ENCODE measurements at regions not wholly inside any gene's neighbourhood (a gene's known extent, or its start where the extent isn't known, plus 50 kb on each side); places are given as distances from the start of the nearest gene placed in this dataset.

DNA sequence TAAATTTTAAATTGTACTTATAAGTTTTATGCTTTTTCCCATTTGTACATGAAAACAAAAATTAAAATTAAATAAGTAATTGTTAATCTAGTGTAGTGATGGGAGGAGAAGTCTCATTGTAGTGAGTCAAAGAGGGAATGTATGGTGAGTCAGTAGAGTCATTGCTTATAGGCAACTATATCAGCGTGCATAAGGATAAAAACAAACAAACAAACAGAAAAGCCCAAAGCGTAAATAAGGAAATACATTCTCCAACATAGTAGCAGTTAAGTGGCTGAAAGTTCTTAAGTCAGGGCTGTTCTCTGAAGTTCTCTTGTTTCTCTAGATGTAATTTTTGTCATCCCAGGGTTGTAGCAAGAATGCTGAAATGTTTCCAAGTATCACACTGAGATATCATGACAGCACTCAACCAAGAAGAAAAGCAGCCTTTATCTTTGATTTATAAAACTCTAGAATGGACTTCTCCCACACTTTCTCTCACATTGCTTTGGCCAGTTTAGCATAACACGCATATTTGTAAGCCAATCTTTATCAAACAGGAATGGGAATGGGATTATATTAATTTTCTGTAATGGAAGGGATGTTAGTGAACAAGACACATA lies 184.1 kb upstream of the TP63 start:
- no peak for DNase-seq (ENCODE audit: extremely low read depth in 1 of 4, low spot score in 3 of 4)
- Histone ChIP-seq H3K36me3 (ENCODE audit: control insufficient read depth, insufficient read depth, low read length) (no peaks in the 10 kb centered on the region), H3K27ac (ENCODE audit: extremely low read depth, low read depth, low read length) (no peak overlapping the region), H4K20me1 (replicated peaks; ENCODE audit: control insufficient read depth, insufficient read depth, low read length) (no peaks in the 10 kb centered on the region), H3K4me3 (no peak overlapping the region), H2AFZ (ENCODE audit: low read depth, low read length) (no peak overlapping the region), H3K79me2 (ENCODE audit: control insufficient read depth, insufficient read depth, low read length) (no peaks in the 10 kb centered on the region), H3K9ac (ENCODE audit: insufficient read depth in 1 of 2, low read depth in 2 of 2, low read length in 2 of 2) (no peak overlapping the region), H3K9me3 (replicated peaks; ENCODE audit: control insufficient read depth, insufficient read depth, low read depth, low read length) (no peaks in the 10 kb centered on the region), H3K9me1 (ENCODE audit: control insufficient read depth, insufficient read depth, low read length) (no peaks in the 10 kb centered on the region), H3K27me3 (ENCODE audit: control insufficient read depth in 2 of 2, insufficient read depth in 2 of 2, low read length in 2 of 2) (no peaks in the 10 kb centered on the region), H3K4me2 (ENCODE audit: insufficient read depth, low read length) (no peak overlapping the region), H3K4me1 (replicated peaks in 1 of 2; ENCODE audit: control insufficient read depth in 2 of 2, insufficient read depth in 2 of 2, low read length in 2 of 2) (no peaks in the 10 kb centered on the region)
- in situ Hi-C loops (cut with MboI) = no loop called here
- no peak for FAIRE-seq
- BruUV-seq (replicated peaks) = no TSS peak
- WGBS (ENCODE audit: insufficient coverage, low coverage, missing lambda C conversion rate) = 4% methylated on average over 3 of the region's 3 CpGs
- TF ChIP-seq, protein P1, sequence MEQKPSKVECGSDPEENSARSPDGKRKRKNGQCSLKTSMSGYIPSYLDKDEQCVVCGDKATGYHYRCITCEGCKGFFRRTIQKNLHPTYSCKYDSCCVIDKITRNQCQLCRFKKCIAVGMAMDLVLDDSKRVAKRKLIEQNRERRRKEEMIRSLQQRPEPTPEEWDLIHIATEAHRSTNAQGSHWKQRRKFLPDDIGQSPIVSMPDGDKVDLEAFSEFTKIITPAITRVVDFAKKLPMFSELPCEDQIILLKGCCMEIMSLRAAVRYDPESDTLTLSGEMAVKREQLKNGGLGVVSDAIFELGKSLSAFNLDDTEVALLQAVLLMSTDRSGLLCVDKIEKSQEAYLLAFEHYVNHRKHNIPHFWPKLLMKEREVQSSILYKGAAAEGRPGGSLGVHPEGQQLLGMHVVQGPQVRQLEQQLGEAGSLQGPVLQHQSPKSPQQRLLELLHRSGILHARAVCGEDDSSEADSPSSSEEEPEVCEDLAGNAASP (IDR thresholded peaks at IDR 0.05) = no peak
- TF ChIP-seq, protein P2, sequence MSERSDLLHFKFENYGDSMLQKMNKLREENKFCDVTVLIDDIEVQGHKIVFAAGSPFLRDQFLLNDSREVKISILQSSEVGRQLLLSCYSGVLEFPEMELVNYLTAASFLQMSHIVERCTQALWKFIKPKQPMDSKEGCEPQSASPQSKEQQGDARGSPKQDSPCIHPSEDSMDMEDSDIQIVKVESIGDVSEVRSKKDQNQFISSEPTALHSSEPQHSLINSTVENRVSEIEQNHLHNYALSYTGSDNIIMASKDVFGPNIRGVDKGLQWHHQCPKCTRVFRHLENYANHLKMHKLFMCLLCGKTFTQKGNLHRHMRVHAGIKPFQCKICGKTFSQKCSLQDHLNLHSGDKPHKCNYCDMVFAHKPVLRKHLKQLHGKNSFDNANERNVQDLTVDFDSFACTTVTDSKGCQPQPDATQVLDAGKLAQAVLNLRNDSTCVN (CRISPR knock-in tag; IDR thresholded peaks at IDR 0.05) = no peak
- TF ChIP-seq JUND (IDR thresholded peaks at IDR 0.05; ENCODE audit: borderline replicate concordance, low read depth, low read length) (no peak), JUND (tag; IDR thresholded peaks at IDR 0.05; ENCODE audit: borderline replicate concordance, low read depth, low read length) (no peak), TAF1 (IDR thresholded peaks at IDR 0.05; ENCODE audit: control insufficient read depth, extremely low read depth, insufficient read depth, low read length, severe bottlenecking) (no peak), SRSF3 (IDR thresholded peaks at IDR 0.05; ENCODE audit: insufficient read depth, low read length) (no peak), BCL6 (CRISPR knock-in tag; IDR thresholded peaks at IDR 0.05) (no peak), PHF20 (IDR thresholded peaks at IDR 0.05; ENCODE audit: partially characterized antibody) (no peak), TRIM24 (IDR thresholded peaks at IDR 0.05) (no peak), KDM4B (IDR thresholded peaks at IDR 0.05; ENCODE audit: borderline replicate concordance in 2 of 2, low read depth in 1 of 2) (no peak), CBX8 (IDR thresholded peaks at IDR 0.05; ENCODE audit: borderline replicate concordance, extremely low read depth, low read depth, low read length, poor library complexity, severe bottlenecking) (no peak), ZNF212 (CRISPR knock-in tag; IDR thresholded peaks at IDR 0.05) (no peak), FOXJ3 (CRISPR knock-in tag; IDR thresholded peaks at IDR 0.05) (no peak), ZNF717 (CRISPR knock-in tag; IDR thresholded peaks at IDR 0.05) (no peak), ELF1 (tag; IDR thresholded peaks at IDR 0.05) (no peak), KLF13 (tag; IDR thresholded peaks at IDR 0.05; ENCODE audit: borderline replicate concordance, low read depth) (no peak)
- TF ChIP-seq, protein P3, sequence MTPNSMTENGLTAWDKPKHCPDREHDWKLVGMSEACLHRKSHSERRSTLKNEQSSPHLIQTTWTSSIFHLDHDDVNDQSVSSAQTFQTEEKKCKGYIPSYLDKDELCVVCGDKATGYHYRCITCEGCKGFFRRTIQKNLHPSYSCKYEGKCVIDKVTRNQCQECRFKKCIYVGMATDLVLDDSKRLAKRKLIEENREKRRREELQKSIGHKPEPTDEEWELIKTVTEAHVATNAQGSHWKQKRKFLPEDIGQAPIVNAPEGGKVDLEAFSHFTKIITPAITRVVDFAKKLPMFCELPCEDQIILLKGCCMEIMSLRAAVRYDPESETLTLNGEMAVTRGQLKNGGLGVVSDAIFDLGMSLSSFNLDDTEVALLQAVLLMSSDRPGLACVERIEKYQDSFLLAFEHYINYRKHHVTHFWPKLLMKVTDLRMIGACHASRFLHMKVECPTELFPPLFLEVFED (CRISPR knock-in tag; conservative IDR thresholded peaks at IDR 0.05) = no peak
- TF ChIP-seq, protein P4, sequence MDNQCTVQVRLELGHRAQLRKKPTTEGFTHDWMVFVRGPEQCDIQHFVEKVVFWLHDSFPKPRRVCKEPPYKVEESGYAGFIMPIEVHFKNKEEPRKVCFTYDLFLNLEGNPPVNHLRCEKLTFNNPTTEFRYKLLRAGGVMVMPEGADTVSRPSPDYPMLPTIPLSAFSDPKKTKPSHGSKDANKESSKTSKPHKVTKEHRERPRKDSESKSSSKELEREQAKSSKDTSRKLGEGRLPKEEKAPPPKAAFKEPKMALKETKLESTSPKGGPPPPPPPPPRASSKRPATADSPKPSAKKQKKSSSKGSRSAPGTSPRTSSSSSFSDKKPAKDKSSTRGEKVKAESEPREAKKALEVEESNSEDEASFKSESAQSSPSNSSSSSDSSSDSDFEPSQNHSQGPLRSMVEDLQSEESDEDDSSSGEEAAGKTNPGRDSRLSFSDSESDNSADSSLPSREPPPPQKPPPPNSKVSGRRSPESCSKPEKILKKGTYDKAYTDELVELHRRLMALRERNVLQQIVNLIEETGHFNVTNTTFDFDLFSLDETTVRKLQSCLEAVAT (IDR thresholded peaks at IDR 0.05) = no peak
- ChIA-PET CTCF (ENCODE audit: low intra/inter-chr PET ratio) (no interaction called here), POLR2A (no interaction called here)
- intact Hi-C loops (cut with micrococcal nuclease) = no loop called here
- ATAC-seq = no peak

Data from K562 (cell line).